ENCODE measurements at regions not wholly inside any gene's neighbourhood (a gene's known extent, or its start where the extent isn't known, plus 50 kb on each side); places are given as distances from the start of the nearest gene placed in this dataset.
"Not testable (repeated sequence)": the region's sequence is repeated elsewhere in the genome, so short reads cannot be mapped to it uniquely, and the experiment has no call there.

- Histone ChIP-seq H3K27me3 (ENCODE audit: control insufficient read depth, insufficient read depth, low read length, poor library complexity, severe bottlenecking) (no peaks in the 10 kb centered on the region), H3K4me3 (ENCODE audit: insufficient read depth, low read depth, low read length) (no peak overlapping the region), H3K4me1 (ENCODE audit: control insufficient read depth, insufficient read depth, low read length) (no peaks in the 10 kb centered on the region), H3K36me3 (ENCODE audit: control insufficient read depth, insufficient read depth, low read length) (no peaks in the 10 kb centered on the region), H3K9me3 (ENCODE audit: control insufficient read depth, low read length) (no peaks in the 10 kb centered on the region), H3K27ac (ENCODE audit: insufficient read depth, low read depth, low read length, poor library complexity, severe bottlenecking) (no peak overlapping the region)
- 83 to 86% methylated on average over 5 of the region's 5 CpGs for WGBS, 2 experiments
These were observed 119.9 kb downstream of the ASMT start for GRCh38 chrX:1734806-1735205.

DNA sequence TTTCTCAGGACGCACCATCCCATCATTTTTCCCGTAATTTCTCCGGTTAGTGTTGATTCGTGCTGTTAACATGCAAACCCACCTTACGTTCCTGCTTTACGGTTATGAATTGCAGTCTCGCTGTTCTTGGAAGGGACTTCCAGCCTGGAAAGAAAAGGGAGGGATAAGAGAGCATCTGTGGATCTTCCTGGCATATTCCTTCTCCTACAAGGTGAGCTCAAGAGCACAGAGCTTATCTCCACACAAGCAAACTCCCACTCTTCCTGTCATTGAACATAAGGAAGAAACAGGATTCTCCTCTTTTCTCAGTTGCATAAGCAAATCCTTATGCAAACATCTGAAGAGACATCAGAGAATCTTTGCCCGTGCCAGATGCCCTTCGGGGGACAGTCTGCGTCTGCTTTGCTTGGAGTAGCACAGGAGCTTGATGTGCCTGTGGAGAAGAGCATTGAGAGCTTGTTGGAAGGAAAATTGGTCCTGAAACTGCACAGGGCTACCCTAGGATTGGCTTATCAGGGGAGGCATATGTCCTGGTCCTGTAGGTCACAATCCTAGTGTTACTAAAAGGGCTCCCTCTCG lies 127.0 kb downstream of the ASMT start:
- no peaks in the 10 kb centered on the region for H3K4me1 ChIP-seq (ENCODE audit: control insufficient read depth, insufficient read depth, low read length)
- no peak overlapping the region for H3K4me3 ChIP-seq (ENCODE audit: insufficient read depth, low read depth, low read length)
- no peaks in the 10 kb centered on the region for H3K27me3 ChIP-seq (ENCODE audit: control insufficient read depth, insufficient read depth, low read length, poor library complexity, severe bottlenecking)
- 88 to 90% methylated on average over 11 of the region's 11 CpGs for WGBS, 2 experiments
- H3K36me3 ChIP-seq (ENCODE audit: control insufficient read depth, insufficient read depth, low read length): no peaks in the 10 kb centered on the region
- H3K9me3 ChIP-seq (ENCODE audit: control insufficient read depth, low read length): no peaks in the 10 kb centered on the region
- no peak overlapping the region for H3K27ac ChIP-seq (ENCODE audit: insufficient read depth, low read depth, low read length, poor library complexity, severe bottlenecking)

- WGBS, 2 experiments: 77 to 79% methylated on average over 4 of the region's 4 CpGs
- H3K4me1 ChIP-seq (ENCODE audit: control insufficient read depth, insufficient read depth, low read length): no peaks in the 10 kb centered on the region
- no peaks in the 10 kb centered on the region for H3K36me3 ChIP-seq (ENCODE audit: control insufficient read depth, insufficient read depth, low read length)
- H3K27ac ChIP-seq (ENCODE audit: insufficient read depth, low read depth, low read length, poor library complexity, severe bottlenecking): no peak overlapping the region
- H3K27me3 ChIP-seq (ENCODE audit: control insufficient read depth, insufficient read depth, low read length, poor library complexity, severe bottlenecking): no peaks in the 10 kb centered on the region
- H3K9me3 ChIP-seq (ENCODE audit: control insufficient read depth, low read length): no peaks in the 10 kb centered on the region
- H3K4me3 ChIP-seq (ENCODE audit: insufficient read depth, low read depth, low read length): no peak overlapping the region
These were observed 128.2 kb downstream of the ASMT start for GRCh38 chrX:1743105-1743504.

GRCh38 chrX:1743663-1744062 lies 128.8 kb downstream of the ASMT start:
- Histone ChIP-seq H3K36me3 (ENCODE audit: control insufficient read depth, insufficient read depth, low read length) (no peaks in the 10 kb centered on the region), H3K27ac (ENCODE audit: insufficient read depth, low read depth, low read length, poor library complexity, severe bottlenecking) (no peak overlapping the region), H3K4me1 (ENCODE audit: control insufficient read depth, insufficient read depth, low read length) (no peaks in the 10 kb centered on the region), H3K27me3 (ENCODE audit: control insufficient read depth, insufficient read depth, low read length, poor library complexity, severe bottlenecking) (no peaks in the 10 kb centered on the region), H3K4me3 (ENCODE audit: insufficient read depth, low read depth, low read length) (no peak overlapping the region), H3K9me3 (ENCODE audit: control insufficient read depth, low read length) (no peaks in the 10 kb centered on the region)
- 84 to 91% methylated on average over 2 of the region's 2 CpGs for WGBS, 2 experiments

DNA sequence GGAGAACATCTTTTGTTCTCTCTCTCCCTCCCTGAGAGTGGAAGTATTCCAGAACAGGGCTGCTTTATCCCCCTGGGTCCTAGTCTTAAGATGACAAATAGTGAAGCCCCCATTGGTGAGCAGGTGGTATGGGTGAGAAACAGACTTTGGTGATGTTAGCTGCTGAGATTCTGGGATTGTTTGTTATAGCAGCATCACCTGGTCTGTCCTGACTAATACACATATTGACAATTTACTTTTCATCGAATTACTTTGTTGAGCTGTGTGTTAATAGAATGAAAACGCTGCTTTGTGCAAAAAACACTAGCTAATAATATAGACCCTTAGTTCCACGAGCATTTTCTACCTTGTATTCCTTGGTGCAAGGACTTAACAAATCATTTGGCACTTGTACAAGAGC lies 133.5 kb downstream of the ASMT start:
- Histone ChIP-seq H3K27ac (ENCODE audit: insufficient read depth, low read depth, low read length, poor library complexity, severe bottlenecking) (no peak overlapping the region), H3K4me3 (ENCODE audit: insufficient read depth, low read depth, low read length) (no peak overlapping the region), H3K4me1 (ENCODE audit: control insufficient read depth, insufficient read depth, low read length) (no peaks in the 10 kb centered on the region), H3K9me3 (ENCODE audit: control insufficient read depth, low read length) (no peaks in the 10 kb centered on the region), H3K36me3 (ENCODE audit: control insufficient read depth, insufficient read depth, low read length) (no peaks in the 10 kb centered on the region), H3K27me3 (ENCODE audit: control insufficient read depth, insufficient read depth, low read length, poor library complexity, severe bottlenecking) (no peaks in the 10 kb centered on the region)
- 64 to 88% methylated on average over 2 to 3 of the region's 3 CpGs for WGBS, 2 experiments

GRCh38 chrX:1749499-1749898 lies 134.6 kb downstream of the ASMT start:
- no peaks in the 10 kb centered on the region for H3K27me3 ChIP-seq (ENCODE audit: control insufficient read depth, insufficient read depth, low read length, poor library complexity, severe bottlenecking)
- H3K4me1 ChIP-seq (ENCODE audit: control insufficient read depth, insufficient read depth, low read length): no peaks in the 10 kb centered on the region
- no peaks in the 10 kb centered on the region for H3K9me3 ChIP-seq (ENCODE audit: control insufficient read depth, low read length)
- WGBS, 2 experiments: 92 to 94% methylated on average over 7 of the region's 7 CpGs
- no peaks in the 10 kb centered on the region for H3K36me3 ChIP-seq (ENCODE audit: control insufficient read depth, insufficient read depth, low read length)
- no peak overlapping the region for H3K27ac ChIP-seq (ENCODE audit: insufficient read depth, low read depth, low read length, poor library complexity, severe bottlenecking)
- H3K4me3 ChIP-seq (ENCODE audit: insufficient read depth, low read depth, low read length): no peak overlapping the region

DNA sequence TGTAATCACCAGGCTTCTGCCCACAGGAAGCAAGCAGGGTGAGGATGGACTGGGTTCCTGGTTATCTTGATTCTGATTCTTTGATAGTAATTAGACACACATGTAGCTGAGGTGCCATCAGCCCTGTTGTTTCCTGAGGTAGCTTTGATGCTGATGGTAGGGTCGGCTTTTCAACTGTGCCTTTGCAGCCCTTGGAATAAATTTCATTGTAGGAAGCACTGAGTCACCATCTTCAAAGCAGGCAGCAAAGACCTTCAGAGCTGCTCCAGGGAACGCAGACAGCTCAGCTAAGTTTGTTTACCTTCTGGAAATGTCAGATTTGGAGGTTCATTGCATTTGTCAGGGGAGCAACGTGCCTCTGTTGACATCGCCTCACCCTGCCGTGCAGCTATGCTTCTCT lies 135.4 kb downstream of the ASMT start:
- Histone ChIP-seq H3K27me3 (ENCODE audit: control insufficient read depth, insufficient read depth, low read length, poor library complexity, severe bottlenecking) (no peaks in the 10 kb centered on the region), H3K4me1 (ENCODE audit: control insufficient read depth, insufficient read depth, low read length) (no peaks in the 10 kb centered on the region), H3K4me3 (ENCODE audit: insufficient read depth, low read depth, low read length) (no peak overlapping the region), H3K9me3 (ENCODE audit: control insufficient read depth, low read length) (no peaks in the 10 kb centered on the region), H3K27ac (ENCODE audit: insufficient read depth, low read depth, low read length, poor library complexity, severe bottlenecking) (no peak overlapping the region), H3K36me3 (ENCODE audit: control insufficient read depth, insufficient read depth, low read length) (no peaks in the 10 kb centered on the region)
- WGBS, 2 experiments: 78 to 81% methylated on average over 5 of the region's 5 CpGs

DNA sequence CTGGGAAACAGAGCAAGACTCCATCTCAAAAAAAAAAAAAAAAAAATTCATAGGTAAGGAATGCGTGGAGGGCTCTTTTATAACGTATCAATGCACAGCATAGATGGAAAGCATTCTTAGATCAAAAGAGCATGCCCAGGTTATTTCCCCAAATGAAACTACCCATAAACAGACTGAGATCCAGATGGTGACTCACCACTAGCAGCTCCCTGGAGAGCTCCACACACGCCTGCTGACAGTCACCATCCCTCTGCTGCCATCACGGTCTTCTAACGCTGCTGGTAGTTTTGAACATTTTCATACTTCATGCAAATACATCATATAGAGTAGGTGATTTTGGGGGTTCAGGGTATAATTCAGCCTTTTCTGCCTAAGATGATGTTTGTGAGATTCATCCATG lies 136.9 kb downstream of the ASMT start:
- Histone ChIP-seq H3K27me3 (ENCODE audit: control insufficient read depth, insufficient read depth, low read length, poor library complexity, severe bottlenecking) (no peaks in the 10 kb centered on the region), H3K27ac (ENCODE audit: insufficient read depth, low read depth, low read length, poor library complexity, severe bottlenecking) (no peak overlapping the region), H3K36me3 (ENCODE audit: control insufficient read depth, insufficient read depth, low read length) (no peaks in the 10 kb centered on the region), H3K4me1 (ENCODE audit: control insufficient read depth, insufficient read depth, low read length) (no peaks in the 10 kb centered on the region), H3K4me3 (ENCODE audit: insufficient read depth, low read depth, low read length) (no peak overlapping the region), H3K9me3 (ENCODE audit: control insufficient read depth, low read length) (no peaks in the 10 kb centered on the region)
- 93 to 95% methylated on average over 3 to 5 of the region's 5 CpGs for WGBS, 2 experiments

DNA sequence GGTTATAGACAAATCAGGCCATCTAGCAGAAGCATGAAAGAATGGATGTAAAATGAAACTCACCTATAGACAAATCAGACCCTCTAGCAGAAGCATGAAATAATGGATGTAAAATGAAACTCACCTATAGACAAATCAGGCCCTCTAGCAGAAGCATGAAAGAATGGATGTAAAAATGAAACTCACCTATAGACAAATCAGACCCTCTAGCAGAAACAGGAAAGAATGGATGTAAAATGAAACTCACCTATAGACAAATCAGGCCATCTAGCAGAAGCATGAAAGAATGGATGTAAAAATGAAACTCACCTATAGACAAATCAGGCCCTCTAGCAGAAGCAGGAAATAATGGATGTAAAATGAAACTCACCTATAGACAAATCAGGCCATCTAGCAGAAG lies 137.9 kb downstream of the ASMT start:
- H3K36me3 ChIP-seq (ENCODE audit: control insufficient read depth, insufficient read depth, low read length); H3K9me3 ChIP-seq (ENCODE audit: control insufficient read depth, low read length); H3K4me1 ChIP-seq (ENCODE audit: control insufficient read depth, insufficient read depth, low read length); H3K27me3 ChIP-seq (ENCODE audit: control insufficient read depth, insufficient read depth, low read length, poor library complexity, severe bottlenecking); H3K27ac ChIP-seq (ENCODE audit: insufficient read depth, low read depth, low read length, poor library complexity, severe bottlenecking); H3K4me3 ChIP-seq (ENCODE audit: insufficient read depth, low read depth, low read length): not testable (repeated sequence)

GRCh38 chrX:1754077-1754476 lies 139.2 kb downstream of the ASMT start:
- H3K36me3 ChIP-seq (ENCODE audit: control insufficient read depth, insufficient read depth, low read length): no peaks in the 10 kb centered on the region
- WGBS, 2 experiments: 94 to 95% methylated on average over 8 of the region's 8 CpGs
- no peaks in the 10 kb centered on the region for H3K27me3 ChIP-seq (ENCODE audit: control insufficient read depth, insufficient read depth, low read length, poor library complexity, severe bottlenecking)
- no peaks in the 10 kb centered on the region for H3K9me3 ChIP-seq (ENCODE audit: control insufficient read depth, low read length)
- H3K4me1 ChIP-seq (ENCODE audit: control insufficient read depth, insufficient read depth, low read length): no peaks in the 10 kb centered on the region
- no peak overlapping the region for H3K27ac ChIP-seq (ENCODE audit: insufficient read depth, low read depth, low read length, poor library complexity, severe bottlenecking)
- no peak overlapping the region for H3K4me3 ChIP-seq (ENCODE audit: insufficient read depth, low read depth, low read length)

GRCh38 chrX:1763294-1763693 lies 148.4 kb downstream of the ASMT start:
- Histone ChIP-seq H3K27ac (ENCODE audit: insufficient read depth, low read depth, low read length, poor library complexity, severe bottlenecking) (no peak overlapping the region), H3K4me1 (ENCODE audit: control insufficient read depth, insufficient read depth, low read length) (no peaks in the 10 kb centered on the region), H3K27me3 (ENCODE audit: control insufficient read depth, insufficient read depth, low read length, poor library complexity, severe bottlenecking) (no peaks in the 10 kb centered on the region), H3K9me3 (ENCODE audit: control insufficient read depth, low read length) (no peaks in the 10 kb centered on the region), H3K4me3 (ENCODE audit: insufficient read depth, low read depth, low read length) (no peak overlapping the region), H3K36me3 (ENCODE audit: control insufficient read depth, insufficient read depth, low read length) (no peaks in the 10 kb centered on the region)
- 74 to 92% methylated on average over 1 to 3 of the region's 5 CpGs for WGBS, 2 experiments
